WTC11 (cell line): ENCODE measurements at regions not wholly inside any gene's neighbourhood (a gene's known extent, or its start where the extent isn't known, plus 50 kb on each side); places are given as distances from the start of the nearest gene placed in this dataset.

Source experiments
- ATAC-seq: fragments of 200-7000 bp; cut with Tn5 transposase; 2 replicates; pipeline ENCODE4 v1.10.0; 2021; ENCODE audit warnings: mild to moderate bottlenecking, moderate library complexity
- CTCF ChIA-PET: fragments of 300-600 bp; sonication (Branson Sonifier 250); formaldehyde crosslinking; loops from one replicate; lab custom pipeline; 2021; ENCODE audit warnings: antibody characterized with exemption; lab: Charles Lee
- POLR2A ChIA-PET: fragments of 350-600 bp; sonication (Branson Sonifier 250); formaldehyde crosslinking; loops from one replicate; lab custom pipeline; 2021; ENCODE audit warnings: antibody characterized with exemption; lab: Charles Lee
- DNase-seq: peaks from one replicate; pipeline ENCODE4 v3.0.0; 2021; ENCODE audit warnings: low spot score
- H3K27ac Mint-ChIP-seq: 2 replicates; pipeline ENCODE4 v1.8.0; 2021; ENCODE audit warnings: mixed read lengths
- H3K27me3 Mint-ChIP-seq: 2 replicates; pipeline ENCODE4 v1.8.0; 2021; ENCODE audit warnings: low read depth, mild to moderate bottlenecking, moderate library complexity, mixed read lengths
- H3K36me3 Mint-ChIP-seq: 2 replicates; pipeline ENCODE4 v1.8.0; 2021; ENCODE audit warnings: mixed read lengths
- H3K4me1 Mint-ChIP-seq: 2 replicates; pipeline ENCODE4 v1.8.0; 2022; ENCODE audit warnings: mixed read lengths
- H3K4me3 Mint-ChIP-seq: 2 replicates; pipeline ENCODE4 v1.8.0; 2021; ENCODE audit warnings: mild to moderate bottlenecking, moderate library complexity, mixed read lengths
- H3K9me3 Mint-ChIP-seq: 2 replicates; pipeline ENCODE4 v1.8.0; 2021; ENCODE audit warnings: mixed read lengths
- ERG ChIP-seq: fragments of 250-450 bp; sonication (Bioruptor Pico); IDR thresholded peaks from 2 replicates; pipeline ENCODE4 v1.8.0; 2021; ENCODE audit warnings: mild to moderate bottlenecking
- HMGA2 ChIP-seq: fragments of 250-450 bp; sonication (Bioruptor Pico); IDR thresholded peaks from 2 replicates; pipeline ENCODE4 v1.4.0; 2021; ENCODE audit warnings: mild to moderate bottlenecking, moderate library complexity
- JAZF1 ChIP-seq: fragments of 250-450 bp; sonication (Bioruptor Pico); IDR thresholded peaks from 2 replicates; pipeline ENCODE4 v1.9.0; 2021; ENCODE audit warnings: moderate library complexity, mild to moderate bottlenecking, inconsistent platforms
- KAT7 ChIP-seq: sonication (generic); formaldehyde crosslinking; IDR thresholded peaks from 2 replicates; pipeline ENCODE4 v1.8.1; 2023; ENCODE audit warnings: missing genetic modification reagents, mild to moderate bottlenecking, borderline replicate concordance
- MYBL2 ChIP-seq: sonication (generic); formaldehyde crosslinking; IDR thresholded peaks from 2 replicates; pipeline ENCODE4 v1.8.1; 2023; ENCODE audit warnings: mild to moderate bottlenecking, moderate library complexity, missing genetic modification reagents
- PRRX2 ChIP-seq: fragments of 250-450 bp; sonication (Bioruptor Pico); IDR thresholded peaks from 2 replicates; pipeline ENCODE4 v1.8.0; 2021; ENCODE audit warnings: mild to moderate bottlenecking
- SP1 ChIP-seq: sonication (generic); formaldehyde crosslinking; conservative IDR thresholded peaks from 2 replicates; pipeline ENCODE4 v1.8.1; 2022; ENCODE audit warnings: missing genetic modification reagents
- USF1 ChIP-seq: sonication (generic); formaldehyde crosslinking; IDR thresholded peaks from 2 replicates; pipeline ENCODE4 v1.8.0; 2022; ENCODE audit warnings: mild to moderate bottlenecking, missing genetic modification reagents
- ZNF532 ChIP-seq: fragments of 250-450 bp; sonication (Bioruptor Pico); IDR thresholded peaks from 2 replicates; pipeline ENCODE4 v1.9.0; 2021; ENCODE audit warnings: mild to moderate bottlenecking, borderline replicate concordance
- TF ChIP-seq, protein P1 (sequence below): sonication (generic); formaldehyde crosslinking; IDR thresholded peaks from 2 replicates; pipeline ENCODE4 v1.8.1; 2022; ENCODE audit warnings: mild to moderate bottlenecking, missing genetic modification reagents, moderate library complexity, borderline replicate concordance
- TF ChIP-seq, protein P2 (sequence below): sonication (generic); formaldehyde crosslinking; IDR thresholded peaks from 2 replicates; pipeline ENCODE4 v1.8.1; 2023; ENCODE audit warnings: mild to moderate bottlenecking, missing genetic modification reagents

- Mint-ChIP-seq H3K36me3 (no peaks in the 10 kb centered on the region), H3K4me1 (peaks cover 6% of the 10 kb centered on the region), H3K27me3 (no peaks in the 10 kb centered on the region)
- POLR2A ChIA-PET = no interaction called here
- ATAC-seq = no peak
- no peak for DNase-seq
- TF ChIP-seq MYBL2 (CRISPR knock-in tag) = no peak
- TF ChIP-seq ERG (CRISPR knock-in tag) = no peak
- TF ChIP-seq JAZF1 = no peak
- TF ChIP-seq, protein P1, sequence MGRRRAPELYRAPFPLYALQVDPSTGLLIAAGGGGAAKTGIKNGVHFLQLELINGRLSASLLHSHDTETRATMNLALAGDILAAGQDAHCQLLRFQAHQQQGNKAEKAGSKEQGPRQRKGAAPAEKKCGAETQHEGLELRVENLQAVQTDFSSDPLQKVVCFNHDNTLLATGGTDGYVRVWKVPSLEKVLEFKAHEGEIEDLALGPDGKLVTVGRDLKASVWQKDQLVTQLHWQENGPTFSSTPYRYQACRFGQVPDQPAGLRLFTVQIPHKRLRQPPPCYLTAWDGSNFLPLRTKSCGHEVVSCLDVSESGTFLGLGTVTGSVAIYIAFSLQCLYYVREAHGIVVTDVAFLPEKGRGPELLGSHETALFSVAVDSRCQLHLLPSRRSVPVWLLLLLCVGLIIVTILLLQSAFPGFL (CRISPR knock-in tag) = no peak
- no peak for TF ChIP-seq PRRX2
- TF ChIP-seq, all 79 proteins: peak for 0
- no peaks in the 10 kb centered on the region for H3K9me3 Mint-ChIP-seq
- no peak overlapping the region for H3K4me3 Mint-ChIP-seq
- CTCF ChIA-PET = no interaction called here
- no peak overlapping the region for H3K27ac Mint-ChIP-seq
Observed at GRCh38 chr14:61644175-61644574, 51.1 kb upstream of the HIF1A start.

DNA sequence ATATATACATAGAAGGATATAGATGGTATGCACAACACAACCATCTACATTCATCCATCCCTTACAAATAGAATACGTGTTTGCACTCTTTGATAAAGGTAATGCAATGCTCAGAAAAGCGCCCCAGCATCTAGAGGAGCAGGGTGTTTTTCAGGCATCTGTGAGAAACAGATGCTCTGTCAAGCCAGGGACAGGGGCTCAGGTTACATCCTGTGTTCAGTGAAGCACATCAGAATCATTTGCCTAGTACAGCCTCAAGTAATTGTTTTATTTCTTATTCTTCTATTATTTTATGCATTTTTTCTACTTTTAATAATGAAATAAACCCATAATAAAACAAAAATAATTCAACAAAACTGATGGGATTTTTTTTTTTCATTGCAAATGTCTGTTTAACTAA is 50.5 kb upstream of the HIF1A start:
- ChIA-PET CTCF (no interaction called here), POLR2A (no interaction called here)
- ATAC-seq = peak; percentile 90
- Mint-ChIP-seq H3K9me3 (no peaks in the 10 kb centered on the region), H3K27me3 (no peaks in the 10 kb centered on the region), H3K36me3 (no peaks in the 10 kb centered on the region), H3K4me1 (peaks cover 6% of the 10 kb centered on the region), H3K4me3 (no peak overlapping the region), H3K27ac (no peak overlapping the region)
- no peak for TF ChIP-seq SP1 (CRISPR knock-in tag)
- TF ChIP-seq HMGA2 (CRISPR knock-in tag) = peak; percentile 55; the same call in 1 of the 2 replicates
- TF ChIP-seq KAT7 (CRISPR knock-in tag) = no peak
- DNase-seq = no peak

- CTCF ChIA-PET = no interaction called here
- Mint-ChIP-seq H3K27ac (no peak overlapping the region), H3K9me3 (no peaks in the 10 kb centered on the region), H3K36me3 (no peaks in the 10 kb centered on the region), H3K27me3 (no peaks in the 10 kb centered on the region), H3K4me1 (peaks cover 6% of the 10 kb centered on the region), H3K4me3 (no peak overlapping the region)
- ATAC-seq = no peak
- no peak for DNase-seq
- TF ChIP-seq USF1 (CRISPR knock-in tag) (no peak), JAZF1 (no peak), ZNF532 (CRISPR knock-in tag) (no peak)
- TF ChIP-seq, protein P2, sequence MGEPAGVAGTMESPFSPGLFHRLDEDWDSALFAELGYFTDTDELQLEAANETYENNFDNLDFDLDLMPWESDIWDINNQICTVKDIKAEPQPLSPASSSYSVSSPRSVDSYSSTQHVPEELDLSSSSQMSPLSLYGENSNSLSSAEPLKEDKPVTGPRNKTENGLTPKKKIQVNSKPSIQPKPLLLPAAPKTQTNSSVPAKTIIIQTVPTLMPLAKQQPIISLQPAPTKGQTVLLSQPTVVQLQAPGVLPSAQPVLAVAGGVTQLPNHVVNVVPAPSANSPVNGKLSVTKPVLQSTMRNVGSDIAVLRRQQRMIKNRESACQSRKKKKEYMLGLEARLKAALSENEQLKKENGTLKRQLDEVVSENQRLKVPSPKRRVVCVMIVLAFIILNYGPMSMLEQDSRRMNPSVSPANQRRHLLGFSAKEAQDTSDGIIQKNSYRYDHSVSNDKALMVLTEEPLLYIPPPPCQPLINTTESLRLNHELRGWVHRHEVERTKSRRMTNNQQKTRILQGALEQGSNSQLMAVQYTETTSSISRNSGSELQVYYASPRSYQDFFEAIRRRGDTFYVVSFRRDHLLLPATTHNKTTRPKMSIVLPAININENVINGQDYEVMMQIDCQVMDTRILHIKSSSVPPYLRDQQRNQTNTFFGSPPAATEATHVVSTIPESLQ = no peak
- POLR2A ChIA-PET = no interaction called here
Observed at GRCh38 chr14:61645247-61645646, 50.1 kb upstream of the HIF1A start.
